GM23338 (cell line): ENCODE measurements at regions not wholly inside any gene's neighbourhood (a gene's known extent, or its start where the extent isn't known, plus 50 kb on each side); places are given as distances from the start of the nearest gene placed in this dataset.

Experiments
- ATAC-seq: fragments of 200-7000 bp; cut with Tn5 transposase; 3 replicates; pipeline ENCODE4 v1.9.1; 2020
- DNase-seq: peaks from one replicate; pipeline ENCODE4 v3.0.0-alpha.2; 2015; ENCODE audit warnings: low spot score
- H2AFZ ChIP-seq: fragments of 200-600 bp; sonication (generic); 2 replicates; pipeline ENCODE4 v1.8.0; 2016; ENCODE audit warnings: antibody characterized with exemption, mild to moderate bottlenecking, moderate library complexity
- H3F3A ChIP-seq: fragments of 200-600 bp; sonication (generic); replicated peaks from 2 replicates; pipeline ENCODE4 v1.8.0; 2017; ENCODE audit warnings: antibody characterized with exemption, mixed run types, low read depth
- H3K27ac ChIP-seq: fragments of 200-600 bp; sonication (generic); 2 replicates; pipeline ENCODE4 v1.6.1; 2016; ENCODE audit warnings: low read depth
- H3K27me3 ChIP-seq: fragments of 200-600 bp; sonication (generic); 2 replicates; pipeline ENCODE4 v1.8.0; 2016; ENCODE audit warnings: mild to moderate bottlenecking, mixed run types, moderate library complexity; ENCODE audit not compliant: insufficient read depth
- H3K36me3 ChIP-seq: fragments of 200-600 bp; sonication (generic); 2 replicates; pipeline ENCODE4 v1.8.0; 2016; ENCODE audit warnings: mild to moderate bottlenecking; ENCODE audit not compliant: insufficient read depth
- H3K4me1 ChIP-seq: fragments of 200-600 bp; sonication (generic); 2 replicates; pipeline ENCODE4 v1.8.0; 2016; ENCODE audit warnings: mild to moderate bottlenecking, moderate library complexity; ENCODE audit not compliant: insufficient read depth
- H3K4me2 ChIP-seq: fragments of 200-600 bp; sonication (generic); 2 replicates; pipeline ENCODE4 v1.7.1; 2017; ENCODE audit warnings: mixed run types
- H3K4me3 ChIP-seq: fragments of 200-600 bp; sonication (generic); 2 replicates; pipeline ENCODE4 v1.6.1; 2016; ENCODE audit warnings: mixed run types
- H3K79me2 ChIP-seq: fragments of 200-600 bp; sonication (generic); replicated peaks from 2 replicates; pipeline ENCODE4 v1.8.0; 2017; ENCODE audit warnings: mild to moderate bottlenecking; ENCODE audit not compliant: insufficient read depth
- H3K9me2 ChIP-seq: fragments of 200-600 bp; sonication (generic); 2 replicates; pipeline ENCODE4 v1.8.0; 2017; ENCODE audit not compliant: insufficient read depth
- H4K20me1 ChIP-seq: fragments of 200-600 bp; sonication (generic); replicated peaks from 2 replicates; pipeline ENCODE4 v1.8.0; 2017; ENCODE audit warnings: mild to moderate bottlenecking; ENCODE audit not compliant: insufficient read depth
- H3K27ac Mint-ChIP-seq: 2 replicates; pipeline ENCODE4 v1.8.0; 2020; ENCODE audit warnings: inconsistent platforms, mild to moderate bottlenecking, moderate library complexity, mixed read lengths
- H3K27me3 Mint-ChIP-seq: 3 replicates; pipeline ENCODE4 v1.8.0; 2022; ENCODE audit warnings: low read depth, mild to moderate bottlenecking, moderate library complexity, mixed read lengths, inconsistent platforms; ENCODE audit not compliant: insufficient read depth, poor library complexity
- H3K36me3 Mint-ChIP-seq: 3 replicates; pipeline ENCODE4 v1.8.0; 2021; ENCODE audit warnings: low read depth, mild to moderate bottlenecking, inconsistent platforms, moderate library complexity, mixed read lengths
- H3K4me1 Mint-ChIP-seq: 3 replicates; pipeline ENCODE4 v1.8.0; 2020; ENCODE audit warnings: mild to moderate bottlenecking, inconsistent platforms, mixed read lengths
- H3K4me3 Mint-ChIP-seq: 3 replicates; pipeline ENCODE4 v1.8.0; 2021; ENCODE audit warnings: moderate library complexity, mild to moderate bottlenecking, inconsistent platforms, mixed read lengths
- H3K9me3 Mint-ChIP-seq: 3 replicates; pipeline ENCODE4 v1.8.0; 2020; ENCODE audit warnings: moderate library complexity, mild to moderate bottlenecking, inconsistent platforms, mixed read lengths
- CREB1 ChIP-seq: fragments of 250-450 bp; sonication (Bioruptor Pico); IDR thresholded peaks from 2 replicates; pipeline ENCODE4 v1.5.0; 2020; ENCODE audit warnings: low read depth, mild to moderate bottlenecking, moderate library complexity
- CTCF ChIP-seq, 2 experiments: fragments of 200-600 bp in 1 of 2; sonication (generic) in 1 of 2; conservative IDR thresholded peaks; 2 replicates each; pipeline versions ENCODE4 v1.5.1 to v1.6.1; 2016 to 2017; ENCODE audit warnings: antibody characterized with exemption in 2 of 2, low read depth in 2 of 2, mild to moderate bottlenecking in 2 of 2, moderate library complexity in 1 of 2
- ETS1 ChIP-seq: IDR thresholded peaks from 2 replicates; pipeline ENCODE4 v1.6.1; 2016; ENCODE audit warnings: antibody characterized with exemption
- EZH2 ChIP-seq: fragments of 200-600 bp; sonication (generic); IDR thresholded peaks from one replicate; pipeline ENCODE4 v1.8.0; 2017; ENCODE audit warnings: antibody characterized with exemption, mild to moderate bottlenecking, low read depth; ENCODE audit not compliant: unreplicated experiment
- EZH2phosphoT487 ChIP-seq: fragments of 200-600 bp; sonication (generic); IDR thresholded peaks from one replicate; pipeline ENCODE4 v1.8.1; 2018; ENCODE audit warnings: antibody characterized with exemption; ENCODE audit not compliant: unreplicated experiment
- JUNB ChIP-seq: IDR thresholded peaks from one replicate; pipeline ENCODE4 v1.6.1; 2016; ENCODE audit warnings: antibody characterized with exemption; ENCODE audit not compliant: unreplicated experiment
- NANOG ChIP-seq: IDR thresholded peaks from 2 replicates; pipeline ENCODE4 v1.6.1; 2016; ENCODE audit warnings: antibody characterized with exemption, borderline replicate concordance
- REST ChIP-seq: IDR thresholded peaks from one replicate; pipeline ENCODE4 v1.6.1; 2018; ENCODE audit warnings: antibody characterized with exemption; ENCODE audit not compliant: unreplicated experiment
- STAT1 ChIP-seq: IDR thresholded peaks from one replicate; pipeline ENCODE4 v1.6.1; 2016; ENCODE audit warnings: antibody characterized with exemption; ENCODE audit not compliant: unreplicated experiment
- ZNF114 ChIP-seq: fragments of 250-450 bp; sonication (Bioruptor Pico); IDR thresholded peaks from 2 replicates; pipeline ENCODE4 v1.5.0; 2020; ENCODE audit warnings: mild to moderate bottlenecking, moderate library complexity
- ZNF331 ChIP-seq: fragments of 250-450 bp; sonication (Bioruptor Pico); IDR thresholded peaks from 2 replicates; pipeline ENCODE4 v1.5.0; 2020; ENCODE audit warnings: low read depth, mild to moderate bottlenecking, moderate library complexity
- ZNF462 ChIP-seq: fragments of 250-450 bp; sonication (Bioruptor Pico); IDR thresholded peaks from 2 replicates; pipeline ENCODE4 v1.5.0; 2020; ENCODE audit warnings: mild to moderate bottlenecking, moderate library complexity

- TF ChIP-seq ZNF331 (CRISPR knock-in tag) (no peak), EZH2 (no peak), NANOG (no peak), CREB1 (CRISPR knock-in tag) (no peak), ZNF114 (CRISPR knock-in tag) (no peak), EZH2phosphoT487 (no peak)
Measured at GRCh38 chr12:131350943-131351318, 360.0 kb upstream of the SFSWAP start (continued).

- no peak overlapping the region for H3K4me2 ChIP-seq
- H3K27me3 Mint-ChIP-seq, result peaks cover 10% of the 10 kb centered on the region
- no peaks in the 10 kb centered on the region for H3K36me3 ChIP-seq
- no peak for DNase-seq
- H3K9me2 ChIP-seq, result no peaks in the 10 kb centered on the region
- no peak overlapping the region; the same call in 1 of the 2 replicates for H3K27ac Mint-ChIP-seq
- no peaks in the 10 kb centered on the region; the same call in 2 of the 3 replicates for H3K9me3 Mint-ChIP-seq
- peaks cover 6% of the 10 kb centered on the region for H3F3A ChIP-seq
- H3K4me1 ChIP-seq, result peaks cover 22% of the 10 kb centered on the region; the same call in 1 of the 2 replicates
- no peak overlapping the region for H3K4me3 ChIP-seq
- peaks cover 32% of the 10 kb centered on the region for H3K4me1 Mint-ChIP-seq
- no peaks in the 10 kb centered on the region for H4K20me1 ChIP-seq
- no peak overlapping the region for H2AFZ ChIP-seq
- ATAC-seq, result no peak
- H3K4me3 Mint-ChIP-seq, result no peak overlapping the region
- H3K27ac ChIP-seq, result no peak overlapping the region
- no peaks in the 10 kb centered on the region for H3K27me3 ChIP-seq
- no peaks in the 10 kb centered on the region for H3K79me2 ChIP-seq
- no peaks in the 10 kb centered on the region; the same call in 2 of the 3 replicates for H3K36me3 Mint-ChIP-seq
- TF ChIP-seq ZNF462 (CRISPR knock-in tag), result no peak
- no peak for TF ChIP-seq ETS1
- TF ChIP-seq ZNF331 (CRISPR knock-in tag), result no peak
- no peak for TF ChIP-seq CTCF (conservative IDR thresholded peaks at IDR 0.05; ENCODE audit: low read depth in 2 of 2)
- TF ChIP-seq CREB1 (CRISPR knock-in tag), result no peak
- no peak for TF ChIP-seq REST
- TF ChIP-seq STAT1, result no peak
- no peak for TF ChIP-seq NANOG
- no peak for TF ChIP-seq ZNF114 (CRISPR knock-in tag)
- TF ChIP-seq JUNB, result no peak
Measured at GRCh38 chr12:131351319-131352028, 359.4 kb upstream of the SFSWAP start.
